ENCODE measurements at regions not wholly inside any gene's neighbourhood (a gene's known extent, or its start where the extent isn't known, plus 50 kb on each side); places are given as distances from the start of the nearest gene placed in this dataset.

- H3K9me3 ChIP-seq (ENCODE audit: control insufficient read depth, insufficient read depth, low read depth, low read length), result no peaks in the 10 kb centered on the region
- no peaks in the 10 kb centered on the region for H3K4me1 ChIP-seq (ENCODE audit: control insufficient read depth, insufficient read depth, low read length)
- H3K27ac ChIP-seq (ENCODE audit: extremely low read depth, low read depth, low read length), result no peak overlapping the region
- no peak overlapping the region for H3K4me3 ChIP-seq (ENCODE audit: low read depth, low read length)
- TF ChIP-seq ZBTB44 (tag by site-specific recombination; IDR thresholded peaks at IDR 0.05) (no peak), ZNF24 (tag by site-specific recombination; IDR thresholded peaks at IDR 0.05) (no peak), ZNF549 (tag by site-specific recombination; IDR thresholded peaks at IDR 0.05) (no peak), ZNF626 (tag by site-specific recombination; IDR thresholded peaks at IDR 0.05) (no peak), IKZF3 (tag by site-specific recombination; IDR thresholded peaks at IDR 0.05) (no peak), ZNF157 (tag by site-specific recombination; IDR thresholded peaks at IDR 0.05) (no peak), ZNF473 (tag by site-specific recombination; IDR thresholded peaks at IDR 0.05) (no peak), ZNF266 (tag by site-specific recombination; IDR thresholded peaks at IDR 0.05; ENCODE audit: low read depth) (no peak), ZNF19 (tag by site-specific recombination; IDR thresholded peaks at IDR 0.05; ENCODE audit: low read depth) (no peak), ZNF585B (tag by site-specific recombination; IDR thresholded peaks at IDR 0.05) (no peak), MYNN (tag by site-specific recombination; IDR thresholded peaks at IDR 0.05; ENCODE audit: borderline replicate concordance) (no peak), ZNF10 (tag by site-specific recombination; IDR thresholded peaks at IDR 0.05) (no peak), ZNF133 (tag by site-specific recombination; IDR thresholded peaks at IDR 0.05) (no peak), ZNF155 (tag by site-specific recombination; IDR thresholded peaks at IDR 0.05) (no peak), ZNF529 (tag by site-specific recombination; IDR thresholded peaks at IDR 0.05; ENCODE audit: insufficient replicate concordance) (no peak), SCRT2 (tag by site-specific recombination; IDR thresholded peaks at IDR 0.05) (no peak), AEBP2 (tag by site-specific recombination; IDR thresholded peaks at IDR 0.05; ENCODE audit: borderline replicate concordance) (no peak), ZXDB (tag by site-specific recombination; IDR thresholded peaks at IDR 0.05) (no peak)
- TF ChIP-seq, protein P1, sequence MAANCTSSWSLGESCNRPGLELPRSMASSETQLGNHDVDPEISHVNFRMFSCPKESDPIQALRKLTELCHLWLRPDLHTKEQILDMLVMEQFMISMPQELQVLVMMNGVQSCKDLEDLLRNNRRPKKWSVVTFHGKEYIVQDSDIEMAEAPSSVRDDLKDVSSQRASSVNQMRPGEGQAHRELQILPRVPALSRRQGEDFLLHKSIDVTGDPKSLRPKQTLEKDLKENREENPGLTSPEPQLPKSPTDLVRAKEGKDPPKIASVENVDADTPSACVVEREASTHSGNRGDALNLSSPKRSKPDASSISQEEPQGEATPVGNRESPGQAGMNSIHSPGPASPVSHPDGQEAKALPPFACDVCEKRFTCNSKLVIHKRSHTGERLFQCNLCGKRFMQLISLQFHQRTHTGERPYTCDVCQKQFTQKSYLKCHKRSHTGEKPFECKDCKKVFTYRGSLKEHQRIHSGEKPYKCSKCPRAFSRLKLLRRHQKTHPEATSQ (tag by site-specific recombination; IDR thresholded peaks at IDR 0.05), result no peak
- TF ChIP-seq, protein P2, sequence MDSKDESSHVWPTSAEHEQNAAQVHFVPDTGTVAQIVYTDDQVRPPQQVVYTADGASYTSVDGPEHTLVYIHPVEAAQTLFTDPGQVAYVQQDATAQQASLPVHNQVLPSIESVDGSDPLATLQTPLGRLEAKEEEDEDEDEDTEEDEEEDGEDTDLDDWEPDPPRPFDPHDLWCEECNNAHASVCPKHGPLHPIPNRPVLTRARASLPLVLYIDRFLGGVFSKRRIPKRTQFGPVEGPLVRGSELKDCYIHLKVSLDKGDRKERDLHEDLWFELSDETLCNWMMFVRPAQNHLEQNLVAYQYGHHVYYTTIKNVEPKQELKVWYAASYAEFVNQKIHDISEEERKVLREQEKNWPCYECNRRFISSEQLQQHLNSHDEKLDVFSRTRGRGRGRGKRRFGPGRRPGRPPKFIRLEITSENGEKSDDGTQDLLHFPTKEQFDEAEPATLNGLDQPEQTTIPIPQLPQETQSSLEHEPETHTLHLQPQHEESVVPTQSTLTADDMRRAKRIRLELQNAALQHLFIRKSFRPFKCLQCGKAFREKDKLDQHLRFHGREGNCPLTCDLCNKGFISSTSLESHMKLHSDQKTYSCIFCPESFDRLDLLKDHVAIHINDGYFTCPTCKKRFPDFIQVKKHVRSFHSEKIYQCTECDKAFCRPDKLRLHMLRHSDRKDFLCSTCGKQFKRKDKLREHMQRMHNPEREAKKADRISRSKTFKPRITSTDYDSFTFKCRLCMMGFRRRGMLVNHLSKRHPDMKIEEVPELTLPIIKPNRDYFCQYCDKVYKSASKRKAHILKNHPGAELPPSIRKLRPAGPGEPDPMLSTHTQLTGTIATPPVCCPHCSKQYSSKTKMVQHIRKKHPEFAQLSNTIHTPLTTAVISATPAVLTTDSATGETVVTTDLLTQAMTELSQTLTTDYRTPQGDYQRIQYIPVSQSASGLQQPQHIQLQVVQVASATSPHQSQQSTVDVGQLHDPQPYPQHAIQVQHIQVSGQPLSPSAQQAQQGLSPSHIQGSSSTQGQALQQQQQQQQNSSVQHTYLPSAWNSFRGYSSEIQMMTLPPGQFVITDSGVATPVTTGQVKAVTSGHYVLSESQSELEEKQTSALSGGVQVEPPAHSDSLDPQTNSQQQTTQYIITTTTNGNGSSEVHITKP (tag by site-specific recombination; IDR thresholded peaks at IDR 0.05), result no peak
- CTCF ChIA-PET, result interaction anchor here (0.7 kb wide), 1 partner anchor 57 kb away, joined by 4 read pairs; no protein-coding TSS in a partner anchor
- POLR2A ChIA-PET, result no interaction called here
- no peaks in the 10 kb centered on the region for H3K36me3 ChIP-seq (ENCODE audit: control insufficient read depth in 2 of 2, insufficient read depth in 1 of 2, low read length in 2 of 2)
Measured at GRCh38 chr13:28552288-28552687, 57.4 kb upstream of the FLT1 start.

All from HEK293 (cell line).